SK-N-SH (cell line): ENCODE measurements at regions not wholly inside any gene's neighbourhood (a gene's known extent, or its start where the extent isn't known, plus 50 kb on each side); places are given as distances from the start of the nearest gene placed in this dataset.

Experiments used
- CTCF ChIA-PET: fragments of 300-600, 350-600 bp; formaldehyde crosslinking; extraction: SDS; loops from one replicate; lab custom pipeline; 2021; lab: Yijun Ruan, JAX
- POLR2A ChIA-PET: fragments of 350-600 bp; sonication (Branson Sonifier 250); formaldehyde crosslinking; extraction: SDS; loops from one replicate; lab custom pipeline; 2020; ENCODE audit warnings: antibody characterized with exemption, inconsistent platforms; lab: Yijun Ruan, JAX
- DNase-seq: peaks from one replicate; pipeline ENCODE4 v3.0.0; 2012
- H2AFZ ChIP-seq: fragments of 200-600 bp; sonication (generic); 2 replicates; pipeline ENCODE4 v1.8.1; 2016; ENCODE audit warnings: antibody characterized with exemption, mild to moderate bottlenecking, low read depth
- H3F3A ChIP-seq: fragments of 200-600 bp; sonication (generic); replicated peaks from 2 replicates; pipeline ENCODE3; 2016; ENCODE audit warnings: antibody characterized with exemption, mild to moderate bottlenecking; ENCODE audit not compliant: insufficient read depth
- H3K27ac ChIP-seq, 2 experiments: fragments of 200-500 bp in 1 of 2; fragments of 200-600 bp in 1 of 2; sonication (Bioruptor generic) in 1 of 2; sonication (generic), shearing (Covaris generic) in 1 of 2; 2 replicates each; pipeline versions ENCODE4 v1.5.1 to v1.6.1; 2014 to 2016; ENCODE audit warnings: low read depth in 2 of 2, inconsistent platforms in 1 of 2, low read length in 1 of 2, mild to moderate bottlenecking in 1 of 2, mixed read lengths in 1 of 2
- H3K27me3 ChIP-seq: fragments of 200-600 bp; sonication (generic), shearing (Covaris generic); 2 replicates; pipeline ENCODE4 v1.6.1; 2016; ENCODE audit warnings: mixed run types; ENCODE audit not compliant: insufficient read depth
- H3K36me3 ChIP-seq, 2 experiments: fragments of 200-500 bp in 1 of 2; fragments of 200-600 bp in 1 of 2; sonication (Bioruptor generic) in 1 of 2; sonication (generic) in 1 of 2; replicated peaks in 1 of 2; 2 replicates each; pipeline versions ENCODE3 to v1.5.1; 2014 to 2016; ENCODE audit warnings: low read length in 1 of 2, mild to moderate bottlenecking in 1 of 2; ENCODE audit not compliant: insufficient read depth in 2 of 2, control insufficient read depth in 1 of 2
- H3K4me1 ChIP-seq, 2 experiments: fragments of 200-500 bp in 1 of 2; fragments of 200-600 bp in 1 of 2; sonication (Bioruptor generic) in 1 of 2; sonication (generic), shearing (Covaris generic) in 1 of 2; 2 replicates each; pipeline versions ENCODE4 v1.5.1 to v1.6.1; 2014 to 2016; ENCODE audit warnings: low read depth in 1 of 2, low read length in 1 of 2, mixed run types in 1 of 2; ENCODE audit not compliant: insufficient read depth in 2 of 2, control insufficient read depth in 1 of 2
- H3K4me2 ChIP-seq: fragments of 200-600 bp; sonication (generic), shearing (Covaris generic); 2 replicates; pipeline ENCODE4 v1.6.1; 2017; ENCODE audit warnings: mixed run types
- H3K4me3 ChIP-seq, 2 experiments: fragments of 200-500 bp in 1 of 2; fragments of 200-600 bp in 1 of 2; sonication (Bioruptor generic) in 1 of 2; sonication (generic), shearing (Covaris generic) in 1 of 2; 2 replicates each; pipeline versions ENCODE4 v1.5.1 to v1.8.1; 2014 to 2016; ENCODE audit warnings: low read depth in 2 of 2, inconsistent platforms in 1 of 2, low read length in 1 of 2, mild to moderate bottlenecking in 1 of 2, mixed read lengths in 1 of 2, moderate library complexity in 1 of 2
- H3K79me2 ChIP-seq: fragments of 200-600 bp; sonication (generic); 2 replicates; pipeline ENCODE4 v1.8.1; 2017; ENCODE audit warnings: mild to moderate bottlenecking; ENCODE audit not compliant: insufficient read depth
- H3K9ac ChIP-seq: fragments of 200-600 bp; sonication (generic); 2 replicates; pipeline ENCODE4 v1.6.1; 2017; ENCODE audit warnings: mixed run types
- H3K9me2 ChIP-seq: fragments of 200-600 bp; sonication (generic); 2 replicates; pipeline ENCODE4 v1.6.1; 2017; ENCODE audit warnings: mixed run types
- H3K9me3 ChIP-seq: fragments of 200-600 bp; sonication (generic); 2 replicates; pipeline ENCODE4 v1.6.1; 2017; ENCODE audit warnings: mixed run types, mild to moderate bottlenecking, moderate library complexity
- H4K20me1 ChIP-seq: fragments of 200-600 bp; sonication (generic); 2 replicates; pipeline ENCODE4 v1.6.1; 2017; ENCODE audit warnings: mild to moderate bottlenecking, mixed run types; ENCODE audit not compliant: insufficient read depth
- FOXM1 ChIP-seq: IDR thresholded peaks from 2 replicates; pipeline ENCODE4 v1.4.0; 2012; ENCODE audit warnings: low read depth, mild to moderate bottlenecking
- GABPA ChIP-seq: IDR thresholded peaks from 2 replicates; pipeline ENCODE4 v1.4.0; 2012; ENCODE audit warnings: low read depth, mild to moderate bottlenecking
- GATA2 ChIP-seq: sonication (generic); formaldehyde crosslinking; IDR thresholded peaks from 2 replicates; pipeline ENCODE4 v1.5.0; 2020; ENCODE audit warnings: mild to moderate bottlenecking, missing genetic modification reagents
- JUND ChIP-seq: IDR thresholded peaks from 2 replicates; pipeline ENCODE4 v1.4.0; 2012
- MXI1 ChIP-seq: IDR thresholded peaks from 2 replicates; pipeline ENCODE4 v1.6.1; 2012; ENCODE audit warnings: mild to moderate bottlenecking, low read depth, low read length, improper control_type of control experiment
- NFIC ChIP-seq: IDR thresholded peaks from 2 replicates; pipeline ENCODE4 v1.4.0; 2012; ENCODE audit warnings: borderline replicate concordance
- NRF1 ChIP-seq: IDR thresholded peaks from 2 replicates; pipeline ENCODE4 v1.6.1; 2012; ENCODE audit warnings: low read depth, mild to moderate bottlenecking, low read length
- RAD21 ChIP-seq: IDR thresholded peaks from 2 replicates; pipeline ENCODE4 v1.6.1; 2012; ENCODE audit warnings: mild to moderate bottlenecking, low read length
- SIN3A ChIP-seq: IDR thresholded peaks from 2 replicates; pipeline ENCODE4 v1.6.1; 2012; ENCODE audit warnings: low read depth, mild to moderate bottlenecking, low read length, moderate library complexity, borderline replicate concordance
- TEAD4 ChIP-seq: IDR thresholded peaks from 2 replicates; pipeline ENCODE4 v1.4.0; 2012; ENCODE audit warnings: mild to moderate bottlenecking, borderline replicate concordance; ENCODE audit not compliant: insufficient read depth
- YY1 ChIP-seq: IDR thresholded peaks from 2 replicates; pipeline ENCODE4 v1.4.0; 2012; ENCODE audit warnings: low read depth, mild to moderate bottlenecking
- WGBS: methylation state at CpG from one replicate; pipeline ENCODE4 v1.1.6; 2017; ENCODE audit warnings: low lambda C conversion rate; 5-methylcytosine and 5-hydroxymethylcytosine counted together
- TF ChIP-seq, protein P1 (sequence below): fragments of 150-350 bp; IDR thresholded peaks from 2 replicates; pipeline ENCODE4 v1.6.1; 2017; ENCODE audit warnings: antibody characterized with exemption, low read length, low read depth, borderline replicate concordance

GRCh38 chr12:107379852-107380567 is 286.7 kb upstream of the CRY1 start:
- H3K79me2 ChIP-seq, result no peaks in the 10 kb centered on the region
- TF ChIP-seq SIN3A, result no peak
- TF ChIP-seq GATA2 (CRISPR knock-in tag), result no peak
- POLR2A ChIA-PET, result no interaction called here
- CTCF ChIA-PET, result interaction anchor here (1.0 to 1.6 kb wide), 2 partner anchors 17 to 23 kb away, joined by 3 to 4 read pairs; no protein-coding TSS in a partner anchor
- H3K9ac ChIP-seq, result no peak overlapping the region
- H3K9me2 ChIP-seq, result no peaks in the 10 kb centered on the region
- no peaks in the 10 kb centered on the region for H3K36me3 ChIP-seq
- peaks cover 12 to 23% of the 10 kb centered on the region in 2 experiments; a peak in 2 of 4 replicates for H3K4me1 ChIP-seq
- no peak overlapping the region for H3K4me3 ChIP-seq
- H3K27ac ChIP-seq, result no peak overlapping the region; a peak in 1 of 4 replicates
- H2AFZ ChIP-seq, result no peak overlapping the region
- H4K20me1 ChIP-seq, result no peaks in the 10 kb centered on the region
- DNase-seq, result no peak
- 58% methylated on average over 12 of the region's 15 CpGs for WGBS
- no peaks in the 10 kb centered on the region for H3F3A ChIP-seq
- H3K9me3 ChIP-seq, result no peaks in the 10 kb centered on the region
- no peak overlapping the region; the same call in 1 of the 2 replicates for H3K4me2 ChIP-seq
- no peaks in the 10 kb centered on the region for H3K27me3 ChIP-seq

- WGBS, result 71% methylated on average over 5 of the region's 6 CpGs
Observed at GRCh38 chr12:107384645-107385044, 291.3 kb upstream of the CRY1 start.

DNA sequence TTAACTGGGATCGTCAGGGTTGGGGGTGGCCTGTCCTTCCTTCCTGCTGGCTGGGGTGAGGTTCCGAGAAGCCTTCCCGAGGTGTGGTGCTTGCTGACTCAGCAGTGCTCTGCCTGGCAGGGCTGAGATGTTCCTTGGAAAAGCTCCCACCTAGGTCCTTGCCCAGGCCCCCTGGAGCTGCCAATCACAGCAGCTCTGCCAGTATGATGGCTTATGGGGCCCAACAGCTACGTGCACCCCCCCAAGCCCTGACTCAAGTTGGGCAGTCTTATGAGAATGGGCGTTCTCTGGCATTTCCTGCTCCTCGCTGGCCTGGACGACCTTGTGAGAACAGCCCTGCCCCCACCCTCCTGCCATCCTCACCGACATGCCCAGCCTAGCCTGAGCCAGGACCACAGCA is 292.2 kb upstream of the CRY1 start:
- H3K9me3 ChIP-seq, result no peaks in the 10 kb centered on the region
- ChIA-PET CTCF (interaction anchor here (1.0 to 3.2 kb wide), 5 partner anchors 16 to 254 kb away, joined by 3 to 12 read pairs (median 5); no protein-coding TSS in a partner anchor), POLR2A (no interaction called here)
- no peak overlapping the region for H3K4me2 ChIP-seq
- H4K20me1 ChIP-seq, result no peaks in the 10 kb centered on the region
- no peaks in the 10 kb centered on the region for H3K27me3 ChIP-seq
- H3K4me1 ChIP-seq, result peaks cover under 1 to 28% of the 10 kb centered on the region in 2 experiments; a peak in 2 of 4 replicates
- H3K4me3 ChIP-seq, result no peak overlapping the region
- H3K79me2 ChIP-seq, result no peaks in the 10 kb centered on the region
- H3K36me3 ChIP-seq, result no peaks in the 10 kb centered on the region
- H3K9me2 ChIP-seq, result no peaks in the 10 kb centered on the region
- DNase-seq, result no peak
- H3K27ac ChIP-seq, result no peak overlapping the region
- no peak overlapping the region for H2AFZ ChIP-seq
- H3K9ac ChIP-seq, result no peak overlapping the region
- H3F3A ChIP-seq, result no peaks in the 10 kb centered on the region
- WGBS, result 74% methylated on average over 3 of the region's 8 CpGs
- TF ChIP-seq TEAD4 (no peak), NRF1 (no peak), NFIC (no peak)

More at GRCh38 chr12:107384645-107385044, 291.3 kb upstream of the CRY1 start:
- H3K9me3 ChIP-seq, result no peaks in the 10 kb centered on the region
- H2AFZ ChIP-seq, result no peak overlapping the region
- H3K36me3 ChIP-seq, result no peaks in the 10 kb centered on the region
- no peak overlapping the region for H3K27ac ChIP-seq
- H3K79me2 ChIP-seq, result no peaks in the 10 kb centered on the region
- H4K20me1 ChIP-seq, result no peaks in the 10 kb centered on the region
- POLR2A ChIA-PET, result no interaction called here
- peaks cover 9 to 33% of the 10 kb centered on the region in 2 experiments; a peak in 2 of 4 replicates for H3K4me1 ChIP-seq
- H3K4me3 ChIP-seq, result no peak overlapping the region
- H3K9me2 ChIP-seq, result no peaks in the 10 kb centered on the region
- TF ChIP-seq, protein P1, sequence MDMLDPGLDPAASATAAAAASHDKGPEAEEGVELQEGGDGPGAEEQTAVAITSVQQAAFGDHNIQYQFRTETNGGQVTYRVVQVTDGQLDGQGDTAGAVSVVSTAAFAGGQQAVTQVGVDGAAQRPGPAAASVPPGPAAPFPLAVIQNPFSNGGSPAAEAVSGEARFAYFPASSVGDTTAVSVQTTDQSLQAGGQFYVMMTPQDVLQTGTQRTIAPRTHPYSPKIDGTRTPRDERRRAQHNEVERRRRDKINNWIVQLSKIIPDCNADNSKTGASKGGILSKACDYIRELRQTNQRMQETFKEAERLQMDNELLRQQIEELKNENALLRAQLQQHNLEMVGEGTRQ, result no peak
- no peak for TF ChIP-seq GABPA
- no peak for TF ChIP-seq JUND
- no peak for TF ChIP-seq FOXM1
- TF ChIP-seq MXI1, result no peak
- TF ChIP-seq YY1, result no peak
- TF ChIP-seq NRF1, result no peak
- no peak for TF ChIP-seq RAD21
- TF ChIP-seq, all 33 proteins: peak for 0
- H3K4me2 ChIP-seq, result no peak overlapping the region
- CTCF ChIA-PET, result interaction anchor here (1.0 to 3.2 kb wide), 6 partner anchors 14 to 253 kb away, joined by 3 to 12 read pairs (median 3); no protein-coding TSS in a partner anchor
- DNase-seq, result no peak
- no peaks in the 10 kb centered on the region for H3F3A ChIP-seq
- H3K9ac ChIP-seq, result no peak overlapping the region
- no peaks in the 10 kb centered on the region for H3K27me3 ChIP-seq
